Naive thymus-derived CD4-positive, alpha-beta T cell (primary cell): ENCODE measurements at regions not wholly inside any gene's neighbourhood (a gene's known extent, or its start where the extent isn't known, plus 50 kb on each side); places are given as distances from the start of the nearest gene placed in this dataset.
A peak's percentile ranks its signal among the peaks of the same experiment; 100 is the strongest.

Experiments
- ATAC-seq: fragments of 150-1000 bp; cut with Tn5 transposase; 2 replicates; pipeline ENCODE4 v1.10.0; 2021; ENCODE audit warnings: mild to moderate bottlenecking, moderate library complexity
- CTCF ChIA-PET: fragments of 350-600 bp; sonication (Branson Sonifier 250); formaldehyde crosslinking; loops from one replicate; lab custom pipeline; 2021; ENCODE audit warnings: antibody characterized with exemption; lab: Charles Lee
- POLR2A ChIA-PET: fragments of 350-600 bp; sonication (Branson Sonifier 250); formaldehyde crosslinking; loops from one replicate; lab custom pipeline; 2021; ENCODE audit warnings: antibody characterized with exemption, inconsistent platforms; lab: Charles Lee
- DNase-seq, 9 donors: peaks; one replicate each; pipeline versions ENCODE4 v3.0.0 to v3.0.0-alpha.2; 2020 to 2022; ENCODE audit warnings: mixed read lengths in 1 of 9
- H3K27ac ChIP-seq: one replicate; pipeline ENCODE4 v1.7.0; 2013; ENCODE audit warnings: mild to moderate bottlenecking, low read depth, low read length, moderate library complexity
- H3K27me3 ChIP-seq, 2 donors: one replicate each; pipeline ENCODE4 v1.7.0; 2013; ENCODE audit warnings: low read length in 2 of 2, mild to moderate bottlenecking in 2 of 2, moderate library complexity in 2 of 2; ENCODE audit not compliant: control insufficient read depth in 2 of 2, insufficient read depth in 2 of 2
- H3K36me3 ChIP-seq, 3 experiments: 1 replicate in 2 of 3; 2 replicates in 1 of 3; pipeline ENCODE4 v1.7.0; 2013; ENCODE audit warnings: low read length in 3 of 3, mild to moderate bottlenecking in 3 of 3, moderate library complexity in 1 of 3; ENCODE audit not compliant: insufficient read depth in 3 of 3, control insufficient read depth in 2 of 3
- H3K4me1 ChIP-seq, 2 donors: one replicate each; pipeline ENCODE4 v1.7.0; 2013; ENCODE audit warnings: low read length in 2 of 2, mild to moderate bottlenecking in 2 of 2, moderate library complexity in 1 of 2; ENCODE audit not compliant: control insufficient read depth in 2 of 2, insufficient read depth in 2 of 2
- H3K4me3 ChIP-seq: 2 replicates; pipeline ENCODE4 v1.7.0; 2013; ENCODE audit warnings: mild to moderate bottlenecking, low read length
- H3K9me3 ChIP-seq, 3 experiments: 1 replicate in 2 of 3; 2 replicates in 1 of 3; pipeline ENCODE4 v1.7.0; 2013; ENCODE audit warnings: low read length in 3 of 3; ENCODE audit not compliant: control insufficient read depth in 2 of 3
- H3K27ac Mint-ChIP-seq, 9 donors: one replicate each; pipeline ENCODE4 v1.8.0; 2020 to 2022; ENCODE audit warnings: mixed read lengths in 9 of 9, mild to moderate bottlenecking in 8 of 9, moderate library complexity in 5 of 9, inconsistent platforms in 2 of 9
- H3K27me3 Mint-ChIP-seq, 5 donors: one replicate each; pipeline ENCODE4 v1.8.0; 2021 to 2022; ENCODE audit warnings: mixed read lengths in 5 of 5, mild to moderate bottlenecking in 1 of 5
- H3K36me3 Mint-ChIP-seq, 5 donors: one replicate each; pipeline ENCODE4 v1.8.0; 2020 to 2022; ENCODE audit warnings: mixed read lengths in 5 of 5, mild to moderate bottlenecking in 3 of 5, inconsistent platforms in 1 of 5
- H3K4me1 Mint-ChIP-seq, 7 donors: one replicate each; pipeline ENCODE4 v1.8.0; 2020 to 2022; ENCODE audit warnings: mixed read lengths in 7 of 7, mild to moderate bottlenecking in 3 of 7, inconsistent platforms in 1 of 7
- H3K4me3 Mint-ChIP-seq, 10 donors: one replicate each; pipeline ENCODE4 v1.8.0; 2020 to 2022; ENCODE audit warnings: mild to moderate bottlenecking in 10 of 10, mixed read lengths in 10 of 10, moderate library complexity in 6 of 10, inconsistent platforms in 2 of 10
- H3K9me3 Mint-ChIP-seq, 11 donors: one replicate each; pipeline ENCODE4 v1.8.0; 2020 to 2022; ENCODE audit warnings: mixed read lengths in 11 of 11, mild to moderate bottlenecking in 4 of 11, inconsistent platforms in 1 of 11, moderate library complexity in 1 of 11
- intact Hi-C, 2 donors: fragments of 100-400 bp; cut with micrococcal nuclease; formaldehyde crosslinking; loops; one replicate each; pipeline ENCODE4 v1.15.1; 2023

GRCh38 chr11:104727768-104728167, 170.5 kb downstream of the CASP12 start:
- no peak overlapping the region for H3K4me3 Mint-ChIP-seq

GRCh38 chr11:104727095-104727494, 171.2 kb downstream of the CASP12 start:
- H3K27me3 Mint-ChIP-seq = no peaks in the 10 kb centered on the region
- H3K27ac Mint-ChIP-seq = peak overlapping the region in 1 of 9 donors; percentile 62
- Histone ChIP-seq H3K36me3 (no peaks in the 10 kb centered on the region), H3K27ac (no peak overlapping the region), H3K9me3 (no peaks in the 10 kb centered on the region), H3K27me3 (no peaks in the 10 kb centered on the region), H3K4me3 (no peak overlapping the region), H3K4me1 (no peaks in the 10 kb centered on the region)
- intact Hi-C loops = loop anchor here in 1 of 2 donors (2.0 to 5.0 kb wide), 2 partner anchors 20 to 75 kb away; no protein-coding TSS in a partner anchor
- ATAC-seq (no peak), DNase-seq (no peak)
- ChIA-PET CTCF (no interaction called here), POLR2A (no interaction called here)
- peaks cover 0 to 10% (median 0%) of the 10 kb centered on the region in 5 donors for H3K36me3 Mint-ChIP-seq
- peaks cover 0 to 16% (median 3%) of the 10 kb centered on the region in 11 donors for H3K9me3 Mint-ChIP-seq
- no peak overlapping the region for H3K4me3 Mint-ChIP-seq
- H3K4me1 Mint-ChIP-seq = peaks cover 0 to 21% (median 13%) of the 10 kb centered on the region in 7 donors

More at GRCh38 chr11:104727768-104728167, 170.5 kb downstream of the CASP12 start:
- H3K27ac Mint-ChIP-seq = peak overlapping the region in 1 of 9 donors; percentile 62
- H3K36me3 Mint-ChIP-seq = peaks cover 0 to 8% (median 0%) of the 10 kb centered on the region in 5 donors
- intact Hi-C loops = loop anchor here in 1 of 2 donors (2.0 to 5.0 kb wide), 2 partner anchors 21 to 75 kb away; no protein-coding TSS in a partner anchor
- no peak for DNase-seq
- ChIA-PET CTCF (no interaction called here), POLR2A (no interaction called here)
- H3K36me3 ChIP-seq = no peaks in the 10 kb centered on the region
- no peaks in the 10 kb centered on the region for H3K9me3 ChIP-seq
- H3K4me1 ChIP-seq = no peaks in the 10 kb centered on the region
- H3K27ac ChIP-seq = no peak overlapping the region
- no peaks in the 10 kb centered on the region for H3K27me3 ChIP-seq
- H3K4me3 ChIP-seq = no peak overlapping the region
- peaks cover 0 to 18% (median 3%) of the 10 kb centered on the region in 11 donors for H3K9me3 Mint-ChIP-seq
- no peaks in the 10 kb centered on the region for H3K27me3 Mint-ChIP-seq
- H3K4me1 Mint-ChIP-seq = peaks cover 0 to 21% (median 13%) of the 10 kb centered on the region in 7 donors
- ATAC-seq = no peak

GRCh38 chr11:104725796-104726408, 172.4 kb downstream of the CASP12 start:
- H3K27ac ChIP-seq = no peak overlapping the region
- no peak overlapping the region for H3K27ac Mint-ChIP-seq
- H3K36me3 ChIP-seq = no peaks in the 10 kb centered on the region
- DNase-seq (no peak), ATAC-seq (no peak)
- H3K9me3 Mint-ChIP-seq = peaks cover 0 to 16% (median 4%) of the 10 kb centered on the region in 11 donors
- no peak overlapping the region for H3K4me3 ChIP-seq
- H3K27me3 ChIP-seq = no peaks in the 10 kb centered on the region
- CTCF ChIA-PET = no interaction called here
- H3K36me3 Mint-ChIP-seq = peaks cover 0 to 11% (median 0%) of the 10 kb centered on the region in 5 donors
- POLR2A ChIA-PET = no interaction called here
- H3K9me3 ChIP-seq = no peaks in the 10 kb centered on the region
- no peaks in the 10 kb centered on the region for H3K27me3 Mint-ChIP-seq
- peaks cover 0 to 21% (median 9%) of the 10 kb centered on the region in 7 donors for H3K4me1 Mint-ChIP-seq
- no peaks in the 10 kb centered on the region for H3K4me1 ChIP-seq
- intact Hi-C loops = loop anchor here in 1 of 2 donors (2.0 to 5.0 kb wide), 2 partner anchors 19 to 74 kb away; no protein-coding TSS in a partner anchor
- no peak overlapping the region for H3K4me3 Mint-ChIP-seq

DNA sequence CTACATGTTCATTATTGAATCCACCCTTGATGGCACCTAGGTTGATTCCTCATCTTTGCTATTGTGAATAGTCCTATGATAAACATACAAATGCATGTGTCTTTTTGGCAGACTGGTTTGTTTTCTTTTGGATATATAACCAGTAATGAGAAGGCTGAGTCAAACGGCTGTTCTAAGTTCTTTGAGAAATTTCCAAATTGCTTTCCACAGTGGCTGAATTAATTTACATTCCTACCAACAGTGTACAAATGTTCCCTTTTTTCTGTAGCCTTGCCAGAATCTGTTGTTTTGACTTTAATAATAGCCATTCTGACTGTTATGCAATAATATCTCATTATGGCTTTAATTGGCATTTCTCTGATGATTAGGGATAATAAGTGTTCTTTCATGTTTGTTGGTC, 184.9 kb downstream of the CASP12 start:
- peaks cover 7 to 25% (median 18%) of the 10 kb centered on the region in 7 donors for H3K4me1 Mint-ChIP-seq
- H3K9me3 ChIP-seq = no peaks in the 10 kb centered on the region
- no peak overlapping the region for H3K27ac ChIP-seq
- peaks cover 0 to 13% (median 0%) of the 10 kb centered on the region in 5 donors for H3K36me3 Mint-ChIP-seq
- H3K4me1 ChIP-seq = peaks cover 10 to 13% of the 10 kb centered on the region in 2 donors
- ChIA-PET POLR2A (no interaction called here), CTCF (no interaction called here)
- ATAC-seq (no peak), DNase-seq (no peak)
- H3K27me3 ChIP-seq = no peaks in the 10 kb centered on the region
- intact Hi-C loops = no loop called here
- H3K27me3 Mint-ChIP-seq = no peaks in the 10 kb centered on the region
- peaks cover 0 to 11% (median 0%) of the 10 kb centered on the region in 11 donors for H3K9me3 Mint-ChIP-seq
- no peak overlapping the region for H3K4me3 Mint-ChIP-seq
- H3K27ac Mint-ChIP-seq = no peak overlapping the region
- no peaks in the 10 kb centered on the region for H3K36me3 ChIP-seq
- no peak overlapping the region for H3K4me3 ChIP-seq

GRCh38 chr11:104705490-104706190, 192.6 kb downstream of the CASP12 start:
- Histone ChIP-seq H3K4me3 (peak overlapping the region; percentile 54), H3K36me3 (no peaks in the 10 kb centered on the region), H3K9me3 (no peaks in the 10 kb centered on the region), H3K4me1 (peaks cover 40 to 49% of the 10 kb centered on the region in 2 donors), H3K27ac (peak overlapping the region; percentile 67), H3K27me3 (no peaks in the 10 kb centered on the region)
- Mint-ChIP-seq H3K36me3 (peaks cover 0 to 25% (median 0%) of the 10 kb centered on the region in 5 donors), H3K9me3 (peaks cover 0 to 6% (median 0%) of the 10 kb centered on the region in 11 donors), H3K4me1 (peaks cover 33 to 75% (median 60%) of the 10 kb centered on the region in 7 donors), H3K27ac (peak overlapping the region; percentile 82 to 98 (median 96)), H3K4me3 (peak overlapping the region; percentile 65 to 87 (median 72)), H3K27me3 (no peaks in the 10 kb centered on the region)
- POLR2A ChIA-PET = interaction anchor here (0.7 to 2.1 kb wide), 4 partner anchors 67 to 340 kb away, joined by 3 to 8 read pairs (median 3); partner anchors contain the start of gene CARD16
- intact Hi-C loops = loop anchor here (1.0 to 10.0 kb wide), 18 partner anchors 10 to 1601 kb away; partner anchors contain the start of genes AASDHPPT (in 2 of the 2), CASP4 (in 2 of the 2), KBTBD3 (in 2 of the 2) and CARD16 (in 1 of the 2)
- DNase-seq (peak; percentile 10 to 92 (median 87)), ATAC-seq (peak; percentile 99)
- CTCF ChIA-PET = interaction anchor here (0.8 to 0.9 kb wide), 2 partner anchors 96 to 208 kb away, joined by 3 read pairs; no protein-coding TSS in a partner anchor

DNA sequence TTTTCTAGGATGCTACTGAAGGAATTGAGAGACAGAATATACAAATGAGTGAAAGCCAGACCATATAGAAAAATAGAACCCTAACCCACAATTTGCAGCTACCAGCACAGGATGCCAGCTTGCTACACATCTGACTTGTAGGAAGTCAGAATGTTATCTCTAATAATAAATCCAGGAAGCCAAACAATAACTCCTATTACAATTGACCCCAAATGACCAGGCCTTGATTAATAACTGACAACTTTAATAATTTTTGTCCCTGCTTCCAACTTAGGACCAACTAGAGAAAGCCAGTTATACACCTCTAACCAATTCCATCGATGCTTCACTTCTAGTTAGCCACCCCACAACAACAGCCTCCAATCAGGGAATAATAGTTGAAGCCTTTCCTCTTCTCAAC, 193.4 kb downstream of the CASP12 start:
- ATAC-seq (no peak), DNase-seq (no peak)
- H3K4me1 ChIP-seq = peaks cover 46 to 55% of the 10 kb centered on the region in 2 donors
- Mint-ChIP-seq H3K4me3 (peak overlapping the region in 9 of 10 donors; percentile 65 to 87 (median 75)), H3K36me3 (peaks cover 0 to 26% (median 0%) of the 10 kb centered on the region in 5 donors), H3K4me1 (peaks cover 36 to 75% (median 61%) of the 10 kb centered on the region in 7 donors), H3K9me3 (peaks cover 0 to 6% (median 0%) of the 10 kb centered on the region in 11 donors), H3K27ac (peak overlapping the region; percentile 82 to 98 (median 96)), H3K27me3 (no peaks in the 10 kb centered on the region)
- peak overlapping the region; percentile 67 for H3K27ac ChIP-seq
- no peaks in the 10 kb centered on the region for H3K9me3 ChIP-seq
- POLR2A ChIA-PET = interaction anchor here (0.6 to 2.1 kb wide), 3 partner anchors 10 to 101 kb away, joined by 3 to 8 read pairs (median 3); no protein-coding TSS in a partner anchor
- no peaks in the 10 kb centered on the region for H3K27me3 ChIP-seq
- intact Hi-C loops = loop anchor here (1.0 to 10.0 kb wide), 14 partner anchors 36 to 1600 kb away; partner anchors contain the start of genes AASDHPPT (in 2 of the 2), CARD16 (in 2 of the 2), CASP4 (in 2 of the 2) and KBTBD3 (in 2 of the 2)
- CTCF ChIA-PET = interaction anchor here (0.7 to 0.9 kb wide), 3 partner anchors 95 to 209 kb away, joined by 3 read pairs; no protein-coding TSS in a partner anchor
- no peaks in the 10 kb centered on the region for H3K36me3 ChIP-seq
- H3K4me3 ChIP-seq = peak overlapping the region; percentile 54
